CD4-positive, alpha-beta T cell (primary cell): ENCODE measurements at regions not wholly inside any gene's neighbourhood (a gene's known extent, or its start where the extent isn't known, plus 50 kb on each side); places are given as distances from the start of the nearest gene placed in this dataset.

ENCODE experiments used
- ATAC-seq: fragments of 200-7000 bp; cut with Tn5 transposase; one replicate; pipeline ENCODE4 v1.10.0; 2022; ENCODE audit warnings: mild to moderate bottlenecking; ENCODE audit not compliant: poor library complexity
- CTCF ChIA-PET: fragments of 350-600 bp; sonication (Branson Sonifier 250); formaldehyde crosslinking; loops from one replicate; lab custom pipeline; 2021; ENCODE audit warnings: antibody characterized with exemption, inconsistent platforms; lab: Charles Lee
- POLR2A ChIA-PET: fragments of 350-600 bp; sonication (Branson Sonifier 250); formaldehyde crosslinking; loops from one replicate; lab custom pipeline; 2021; ENCODE audit warnings: antibody characterized with exemption, inconsistent platforms; lab: Charles Lee
- DNase-seq, 14 experiments: peaks; one replicate each; pipeline ENCODE4 v3.0.0-alpha.2; 2013 to 2020; ENCODE audit warnings: mixed read lengths in 2 of 14
- H3K27ac ChIP-seq, 2 donors: one replicate each; pipeline versions ENCODE4 v1.5.1 to v1.7.0; 2013; ENCODE audit warnings: low read length in 2 of 2, low read depth in 1 of 2, mild to moderate bottlenecking in 1 of 2
- H3K27me3 ChIP-seq, 2 experiments: 1 replicate in 1 of 2; 2 replicates in 1 of 2; pipeline versions ENCODE4 v1.6.1 to v1.7.0; 2013; ENCODE audit warnings: low read length in 2 of 2, control low read depth in 1 of 2, mild to moderate bottlenecking in 1 of 2, moderate library complexity in 1 of 2; ENCODE audit not compliant: insufficient read depth in 2 of 2, control insufficient read depth in 1 of 2
- H3K36me3 ChIP-seq: one replicate; pipeline ENCODE4 v1.6.1; 2013; ENCODE audit warnings: low read length, control low read depth; ENCODE audit not compliant: insufficient read depth
- H3K4me1 ChIP-seq: one replicate; pipeline ENCODE4 v1.6.1; 2013; ENCODE audit warnings: low read length, control low read depth; ENCODE audit not compliant: insufficient read depth
- H3K4me3 ChIP-seq: one replicate; pipeline ENCODE4 v1.5.1; 2013; ENCODE audit warnings: mild to moderate bottlenecking, low read length, moderate library complexity
- H3K9me3 ChIP-seq, 2 experiments: 1 replicate in 1 of 2; 2 replicates in 1 of 2; pipeline versions ENCODE4 v1.6.1 to v1.7.0; 2013; ENCODE audit warnings: low read length in 2 of 2, mild to moderate bottlenecking in 2 of 2, control low read depth in 1 of 2, moderate library complexity in 1 of 2; ENCODE audit not compliant: control insufficient read depth in 1 of 2, insufficient read depth in 1 of 2
- H3K27ac Mint-ChIP-seq: one replicate; pipeline ENCODE4 v1.8.0; 2020; ENCODE audit warnings: mixed read lengths
- H3K27me3 Mint-ChIP-seq: one replicate; pipeline ENCODE4 v1.8.0; 2021; ENCODE audit warnings: mixed read lengths
- H3K36me3 Mint-ChIP-seq: one replicate; pipeline ENCODE4 v1.8.0; 2021; ENCODE audit warnings: low read depth, mixed read lengths
- H3K4me1 Mint-ChIP-seq: one replicate; pipeline ENCODE4 v1.8.0; 2021; ENCODE audit warnings: low read depth, mixed read lengths
- H3K4me3 Mint-ChIP-seq: one replicate; pipeline ENCODE4 v1.8.0; 2020; ENCODE audit warnings: mild to moderate bottlenecking, mixed read lengths
- H3K9me3 Mint-ChIP-seq: one replicate; pipeline ENCODE4 v1.8.0; 2020; ENCODE audit warnings: mixed read lengths
- CTCF ChIP-seq: fragments of 200-600 bp; IDR thresholded peaks from one replicate; pipeline ENCODE4 v1.8.0; 2022; ENCODE audit warnings: antibody characterized with exemption, mild to moderate bottlenecking
- intact Hi-C, 2 experiments: fragments of 100-400 bp; cut with DNase I in 1 of 2; cut with micrococcal nuclease in 1 of 2; formaldehyde crosslinking; loops; one replicate each; pipeline versions ENCODE4 v1.15.1 to v1.9.0; 2023 to 2025; cut with DNase I, micrococcal nuclease

GRCh38 chr6:101015541-101015940, 134.4 kb upstream of the ASCC3 start:
- no peaks in the 10 kb centered on the region for H3K27me3 ChIP-seq
- intact Hi-C loops: no loop called here
- H3K36me3 ChIP-seq: no peaks in the 10 kb centered on the region
- DNase-seq (no peak), ATAC-seq (no peak)
- TF ChIP-seq CTCF: no peak
- Mint-ChIP-seq H3K27ac (no peak overlapping the region), H3K27me3 (no peaks in the 10 kb centered on the region), H3K9me3 (no peaks in the 10 kb centered on the region), H3K4me1 (peaks cover 24% of the 10 kb centered on the region), H3K36me3 (no peaks in the 10 kb centered on the region), H3K4me3 (no peak overlapping the region)
- no peak overlapping the region for H3K27ac ChIP-seq
- H3K9me3 ChIP-seq: no peaks in the 10 kb centered on the region
- H3K4me1 ChIP-seq: peaks cover 8% of the 10 kb centered on the region
- ChIA-PET POLR2A (no interaction called here), CTCF (no interaction called here)
- no peak overlapping the region for H3K4me3 ChIP-seq

- ATAC-seq (no peak), DNase-seq (no peak)
- no peaks in the 10 kb centered on the region for H3K9me3 Mint-ChIP-seq
- H3K4me3 ChIP-seq: no peak overlapping the region
- H3K27ac Mint-ChIP-seq: no peak overlapping the region
- no peaks in the 10 kb centered on the region for H3K36me3 Mint-ChIP-seq
- H3K36me3 ChIP-seq: no peaks in the 10 kb centered on the region
- H3K4me1 Mint-ChIP-seq: peaks cover 18% of the 10 kb centered on the region
- TF ChIP-seq CTCF: no peak
- H3K27me3 ChIP-seq: no peaks in the 10 kb centered on the region
- POLR2A ChIA-PET: no interaction called here
- H3K9me3 ChIP-seq: no peaks in the 10 kb centered on the region
- H3K27ac ChIP-seq: no peak overlapping the region
- no peaks in the 10 kb centered on the region for H3K27me3 Mint-ChIP-seq
- peaks cover 6% of the 10 kb centered on the region for H3K4me1 ChIP-seq
- intact Hi-C loops: no loop called here
- H3K4me3 Mint-ChIP-seq: no peak overlapping the region
- CTCF ChIA-PET: no interaction called here
Observed at GRCh38 chr6:101016163-101016562, 135.0 kb upstream of the ASCC3 start.

GRCh38 chr6:101018157-101018556, 137.0 kb upstream of the ASCC3 start:
- H3K36me3 Mint-ChIP-seq: no peaks in the 10 kb centered on the region
- Histone ChIP-seq H3K27ac (no peak overlapping the region), H3K27me3 (no peaks in the 10 kb centered on the region), H3K9me3 (no peaks in the 10 kb centered on the region), H3K36me3 (no peaks in the 10 kb centered on the region), H3K4me1 (no peaks in the 10 kb centered on the region), H3K4me3 (no peak overlapping the region)
- no peaks in the 10 kb centered on the region for H3K4me1 Mint-ChIP-seq
- DNase-seq (no peak), ATAC-seq (no peak)
- TF ChIP-seq CTCF: no peak
- peaks cover 2% of the 10 kb centered on the region for H3K9me3 Mint-ChIP-seq
- no peak overlapping the region for H3K27ac Mint-ChIP-seq
- intact Hi-C loops: no loop called here
- no peak overlapping the region for H3K4me3 Mint-ChIP-seq
- POLR2A ChIA-PET: no interaction called here
- H3K27me3 Mint-ChIP-seq: no peaks in the 10 kb centered on the region
- CTCF ChIA-PET: no interaction called here
